ENCODE measurements at regions not wholly inside any gene's neighbourhood (a gene's known extent, or its start where the extent isn't known, plus 50 kb on each side); places are given as distances from the start of the nearest gene placed in this dataset.

DNA sequence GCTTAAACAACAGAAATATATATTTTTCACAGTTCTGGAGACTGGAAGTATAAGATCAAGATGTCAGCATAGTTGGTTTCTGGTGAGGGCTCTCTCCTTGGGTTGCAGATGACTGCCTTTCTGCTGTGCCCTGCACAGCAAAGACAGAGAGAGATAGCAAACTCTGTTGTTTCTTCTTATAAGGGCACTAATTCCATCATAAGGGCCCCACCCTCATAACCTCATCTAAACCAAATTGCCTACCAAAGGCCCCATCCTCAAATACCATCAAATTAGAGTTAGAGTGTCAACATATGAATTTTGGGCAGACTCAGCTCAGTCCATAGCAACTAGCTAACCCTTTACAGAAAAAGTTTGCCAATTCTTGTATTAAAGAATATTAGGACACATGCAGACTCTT, 94.0 kb upstream of the TLK1 start:
- TF ChIP-seq POLR2A (IDR thresholded peaks at IDR 0.05) (no peak), POLR2AphosphoS5 (IDR thresholded peaks at IDR 0.05) (no peak)
- TF ChIP-seq, protein P1, sequence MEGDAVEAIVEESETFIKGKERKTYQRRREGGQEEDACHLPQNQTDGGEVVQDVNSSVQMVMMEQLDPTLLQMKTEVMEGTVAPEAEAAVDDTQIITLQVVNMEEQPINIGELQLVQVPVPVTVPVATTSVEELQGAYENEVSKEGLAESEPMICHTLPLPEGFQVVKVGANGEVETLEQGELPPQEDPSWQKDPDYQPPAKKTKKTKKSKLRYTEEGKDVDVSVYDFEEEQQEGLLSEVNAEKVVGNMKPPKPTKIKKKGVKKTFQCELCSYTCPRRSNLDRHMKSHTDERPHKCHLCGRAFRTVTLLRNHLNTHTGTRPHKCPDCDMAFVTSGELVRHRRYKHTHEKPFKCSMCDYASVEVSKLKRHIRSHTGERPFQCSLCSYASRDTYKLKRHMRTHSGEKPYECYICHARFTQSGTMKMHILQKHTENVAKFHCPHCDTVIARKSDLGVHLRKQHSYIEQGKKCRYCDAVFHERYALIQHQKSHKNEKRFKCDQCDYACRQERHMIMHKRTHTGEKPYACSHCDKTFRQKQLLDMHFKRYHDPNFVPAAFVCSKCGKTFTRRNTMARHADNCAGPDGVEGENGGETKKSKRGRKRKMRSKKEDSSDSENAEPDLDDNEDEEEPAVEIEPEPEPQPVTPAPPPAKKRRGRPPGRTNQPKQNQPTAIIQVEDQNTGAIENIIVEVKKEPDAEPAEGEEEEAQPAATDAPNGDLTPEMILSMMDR (IDR thresholded peaks at IDR 0.05), result no peak
